ENCODE measurements at regions not wholly inside any gene's neighbourhood (a gene's known extent, or its start where the extent isn't known, plus 50 kb on each side); places are given as distances from the start of the nearest gene placed in this dataset.
"Not testable (repeated sequence)": the region's sequence is repeated elsewhere in the genome, so short reads cannot be mapped to it uniquely, and the experiment has no call there.

DNA sequence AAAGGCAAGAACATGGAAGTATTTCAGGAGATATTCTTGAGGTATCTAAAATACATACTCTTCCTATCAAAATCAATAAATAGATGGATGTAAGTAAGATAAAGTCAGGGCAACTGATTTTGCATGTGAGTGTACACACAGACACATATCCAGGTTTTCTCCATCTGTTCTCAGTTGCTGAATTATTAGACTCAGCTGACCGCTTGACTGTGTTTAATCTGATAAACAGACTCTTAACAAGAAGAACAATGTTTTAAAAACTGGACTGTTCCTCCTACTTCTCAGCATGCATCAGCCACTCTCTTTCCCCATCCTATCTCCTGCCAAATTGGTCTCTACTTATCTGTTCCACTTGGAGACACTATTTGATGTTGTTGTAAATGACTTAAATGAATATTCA is 73.5 kb downstream of the GOLGA8G start:
- DNase-seq: no peak
- in situ Hi-C loops (cut with HindIII; ENCODE audit: low pct_ligation_motif_present, low sequenced_read_pairs): no loop called here
- Histone ChIP-seq H3K27ac (no peak overlapping the region), H3K4me3 (ENCODE audit: low read depth, low read length) (no peak overlapping the region), H3K36me3 (replicated peaks) (no peaks in the 10 kb centered on the region), H3K27me3 (replicated peaks) (no peaks in the 10 kb centered on the region)
- TF ChIP-seq, protein P1, sequence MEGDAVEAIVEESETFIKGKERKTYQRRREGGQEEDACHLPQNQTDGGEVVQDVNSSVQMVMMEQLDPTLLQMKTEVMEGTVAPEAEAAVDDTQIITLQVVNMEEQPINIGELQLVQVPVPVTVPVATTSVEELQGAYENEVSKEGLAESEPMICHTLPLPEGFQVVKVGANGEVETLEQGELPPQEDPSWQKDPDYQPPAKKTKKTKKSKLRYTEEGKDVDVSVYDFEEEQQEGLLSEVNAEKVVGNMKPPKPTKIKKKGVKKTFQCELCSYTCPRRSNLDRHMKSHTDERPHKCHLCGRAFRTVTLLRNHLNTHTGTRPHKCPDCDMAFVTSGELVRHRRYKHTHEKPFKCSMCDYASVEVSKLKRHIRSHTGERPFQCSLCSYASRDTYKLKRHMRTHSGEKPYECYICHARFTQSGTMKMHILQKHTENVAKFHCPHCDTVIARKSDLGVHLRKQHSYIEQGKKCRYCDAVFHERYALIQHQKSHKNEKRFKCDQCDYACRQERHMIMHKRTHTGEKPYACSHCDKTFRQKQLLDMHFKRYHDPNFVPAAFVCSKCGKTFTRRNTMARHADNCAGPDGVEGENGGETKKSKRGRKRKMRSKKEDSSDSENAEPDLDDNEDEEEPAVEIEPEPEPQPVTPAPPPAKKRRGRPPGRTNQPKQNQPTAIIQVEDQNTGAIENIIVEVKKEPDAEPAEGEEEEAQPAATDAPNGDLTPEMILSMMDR (IDR thresholded peaks at IDR 0.05; ENCODE audit: low read depth, low read length, missing control alignments): no peak

DNA sequence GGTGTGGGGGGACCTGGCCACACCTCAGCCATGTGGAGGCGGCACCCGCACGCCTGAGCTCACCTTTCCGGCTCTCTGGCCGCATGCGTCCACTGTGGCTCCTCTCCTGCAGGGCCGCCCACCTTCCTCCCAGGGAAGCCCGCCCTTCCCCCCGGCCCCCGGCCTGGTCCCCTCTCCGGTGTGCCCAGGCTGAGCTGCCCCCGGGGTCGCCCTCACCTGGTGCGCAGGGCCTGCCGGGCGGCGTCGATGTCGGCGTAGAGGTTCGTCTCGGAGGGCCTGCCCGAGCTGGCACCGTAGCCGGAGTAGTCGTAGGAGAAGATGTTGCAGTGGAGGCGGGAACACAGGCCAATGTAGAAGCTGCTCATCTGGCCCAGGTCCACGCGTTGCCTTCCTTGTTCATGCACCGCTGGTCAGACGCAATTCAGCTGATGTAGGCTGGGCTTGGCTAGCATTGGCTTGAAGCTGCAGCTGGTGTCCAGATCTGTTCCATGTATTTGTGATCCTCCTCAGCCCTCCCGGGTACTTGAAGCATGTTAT is 75.3 kb downstream of the GOLGA8G start:
- H3K27me3 ChIP-seq (replicated peaks); DNase-seq; H3K36me3 ChIP-seq (replicated peaks): not testable (repeated sequence)

DNA sequence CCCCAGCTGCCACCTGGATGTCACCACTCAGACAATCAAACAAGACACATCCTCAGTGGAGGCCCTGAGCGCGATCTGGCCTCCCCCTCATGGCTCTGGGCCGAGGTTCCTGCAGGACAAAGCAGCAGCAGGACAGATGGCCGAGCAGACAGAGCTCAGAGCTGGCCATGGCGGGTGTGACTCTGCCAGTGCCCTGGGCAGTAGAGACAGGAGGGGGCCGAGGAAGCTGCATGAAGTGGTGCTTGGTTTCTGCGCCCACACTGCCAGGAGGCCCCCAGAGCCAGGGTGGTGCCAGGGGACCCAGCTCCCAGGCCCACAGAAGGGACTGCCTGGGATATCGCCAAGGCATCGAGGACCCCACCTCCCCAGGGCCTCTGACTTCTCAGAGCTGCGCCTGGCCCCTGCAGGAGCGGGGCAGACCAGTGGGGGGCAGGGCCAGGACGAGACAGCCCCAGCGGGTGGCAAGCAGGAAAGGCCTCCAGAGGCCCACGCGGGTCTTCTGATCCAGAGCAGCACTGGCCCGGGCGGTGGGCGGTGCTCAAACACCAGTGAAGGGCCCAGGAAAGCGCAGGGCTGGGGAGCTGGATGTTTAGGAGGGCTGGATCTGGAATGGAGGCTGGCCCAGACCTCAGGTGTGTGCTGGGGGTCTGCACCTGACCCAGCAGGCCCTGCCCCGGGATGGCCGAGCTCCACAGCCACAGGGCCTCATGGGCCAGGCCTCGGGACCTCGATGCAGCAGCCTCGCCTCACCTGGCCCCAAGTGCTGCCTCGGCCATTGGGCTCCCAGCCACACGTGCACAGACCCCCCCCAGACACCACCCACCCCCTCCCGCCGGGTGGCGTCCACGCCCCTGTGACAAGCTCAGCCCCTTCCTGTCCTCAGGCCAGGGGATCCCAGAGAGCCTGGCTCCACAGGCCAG is 76.0 kb downstream of the GOLGA8G start:
- Histone ChIP-seq H3K27ac (no peak overlapping the region), H3K36me3 (replicated peaks) (no peaks in the 10 kb centered on the region), H3K4me3 (ENCODE audit: low read depth, low read length) (no peak overlapping the region), H3K27me3 (replicated peaks) (no peaks in the 10 kb centered on the region)
- TF ChIP-seq, protein P1 (IDR thresholded peaks at IDR 0.05; ENCODE audit: low read depth, low read length, missing control alignments): no peak
- in situ Hi-C loops (cut with HindIII; ENCODE audit: low pct_ligation_motif_present, low sequenced_read_pairs): no loop called here
- DNase-seq: no peak

More for the DNA sequence above, 75.3 kb downstream of the GOLGA8G start:
- H3K27ac ChIP-seq; H3K4me3 ChIP-seq (ENCODE audit: low read depth, low read length); in situ Hi-C loops (cut with HindIII; ENCODE audit: low pct_ligation_motif_present, low sequenced_read_pairs): not testable (repeated sequence)

DNA sequence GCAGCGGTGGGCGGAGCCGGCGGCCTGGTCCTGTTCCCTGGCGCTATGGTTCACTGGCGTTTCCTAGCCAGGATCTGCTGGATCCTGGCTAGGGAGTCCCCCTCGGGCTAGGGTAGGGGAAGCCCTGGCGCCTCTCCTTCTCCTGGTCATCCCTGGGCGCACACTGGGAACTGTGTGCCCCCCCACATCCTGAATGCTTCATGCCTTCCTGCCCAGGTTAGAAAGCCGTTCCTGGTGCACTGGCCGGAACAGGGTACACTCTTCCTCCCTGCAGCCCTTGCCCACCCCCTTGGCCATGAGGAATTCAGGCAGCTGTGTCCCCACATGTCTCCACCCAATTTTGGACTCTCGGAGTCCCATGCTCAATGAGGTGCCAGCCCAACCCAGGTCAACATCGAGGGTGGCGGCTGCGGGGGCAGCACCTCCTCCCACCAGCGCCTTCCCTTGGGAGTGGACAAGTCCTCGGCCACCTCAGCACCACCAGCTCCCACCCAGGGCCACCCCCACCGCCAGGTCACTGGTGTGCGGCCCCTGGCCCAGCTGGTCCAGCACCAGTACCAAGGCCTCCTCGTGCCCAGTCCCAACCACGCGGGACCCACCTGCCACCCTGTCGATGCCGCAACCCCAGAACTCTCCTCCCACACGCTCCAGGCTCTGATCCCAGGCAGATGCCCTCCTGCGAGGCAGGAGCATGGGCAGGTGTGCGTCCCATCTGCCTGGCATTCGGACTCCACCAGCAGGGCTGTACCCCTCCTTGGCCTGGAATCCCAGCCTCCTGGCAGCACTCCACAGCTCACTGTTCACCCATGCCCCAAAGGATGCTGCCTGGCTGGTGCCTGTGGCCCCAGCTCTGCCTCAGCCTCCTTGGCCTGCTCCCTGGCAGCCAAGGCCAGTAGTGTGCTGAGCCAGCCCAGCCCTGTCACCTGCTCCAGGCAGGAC is 77.0 kb downstream of the GOLGA8G start:
- DNase-seq; H3K27me3 ChIP-seq (replicated peaks); H3K27ac ChIP-seq; in situ Hi-C loops (cut with HindIII; ENCODE audit: low pct_ligation_motif_present, low sequenced_read_pairs); H3K36me3 ChIP-seq (replicated peaks); H3K4me3 ChIP-seq (ENCODE audit: low read depth, low read length): not testable (repeated sequence)

DNA sequence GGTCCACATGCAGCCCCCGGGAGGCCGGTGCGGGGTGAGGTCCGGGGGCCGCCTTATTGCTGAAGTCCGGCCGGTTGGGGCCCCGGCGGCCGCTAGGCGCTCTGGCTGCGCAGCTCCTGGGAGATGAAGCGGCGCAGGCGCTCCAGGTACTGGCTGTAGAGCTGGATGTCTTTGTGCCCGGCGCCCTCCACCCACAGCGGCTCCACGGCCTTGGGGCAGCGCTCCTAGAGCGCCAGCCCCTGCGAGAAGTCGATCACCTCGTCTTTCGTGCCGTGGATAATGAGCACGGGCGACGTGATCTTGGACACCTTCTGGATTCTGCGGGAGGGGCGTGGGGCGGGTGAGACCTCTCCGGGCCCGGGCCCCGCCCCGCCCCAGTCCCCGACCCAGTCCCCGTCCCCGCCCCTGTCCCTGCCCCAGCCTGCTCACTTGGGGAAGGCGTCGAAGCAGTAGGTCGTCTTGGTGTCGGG is 76.3 kb downstream of the GOLGA8F start:
- in situ Hi-C loops (cut with HindIII; ENCODE audit: low pct_ligation_motif_present, low sequenced_read_pairs); H3K27ac ChIP-seq; H3K36me3 ChIP-seq (replicated peaks); H3K27me3 ChIP-seq (replicated peaks); DNase-seq: not testable (repeated sequence)
- TF ChIP-seq, protein P1 (IDR thresholded peaks at IDR 0.05; ENCODE audit: low read depth, low read length, missing control alignments): peak; percentile 2
- peak overlapping the region; percentile 29 for H3K4me3 ChIP-seq (ENCODE audit: low read depth, low read length)

All from brain microvascular endothelial cell (primary cell).